Right lobe of liver (tissue), 6 donors: ENCODE measurements at regions not wholly inside any gene's neighbourhood (a gene's known extent, or its start where the extent isn't known, plus 50 kb on each side); places are given as distances from the start of the nearest gene placed in this dataset.

Experiments
- ATAC-seq, 4 donors: fragments of 200-7000 bp; cut with Tn5 transposase; one replicate each; pipeline ENCODE4 v1.9.1; 2020; ENCODE audit warnings: mild to moderate bottlenecking in 4 of 4, moderate library complexity in 4 of 4
- DNase-seq, 3 donors: peaks; one replicate each; pipeline ENCODE4 v3.0.0-alpha.2; 2020
- H3K27ac ChIP-seq, 3 donors: fragments of 200-600 bp; one replicate each; pipeline ENCODE4 v1.8.0; 2022
- H3K27me3 ChIP-seq, 2 donors: fragments of 200-600 bp; one replicate each; pipeline ENCODE4 v1.8.0; 2022
- H3K36me3 ChIP-seq, 4 donors: fragments of 200-600 bp; sonication (generic) in 1 of 4; one replicate each; pipeline versions ENCODE4 v1.5.1 to v1.8.0; 2017 to 2022; ENCODE audit warnings: control low read depth in 1 of 4
- H3K4me1 ChIP-seq, 4 donors: fragments of 200-600 bp; sonication (generic) in 1 of 4; one replicate each; pipeline versions ENCODE4 v1.5.1 to v1.8.0; 2017 to 2022; ENCODE audit warnings: control low read depth in 1 of 4
- H3K4me3 ChIP-seq, 3 donors: fragments of 200-600 bp; one replicate each; pipeline ENCODE4 v1.8.0; 2022
- H3K9me3 ChIP-seq, 4 donors: fragments of 200-600 bp; sonication (generic) in 1 of 4; one replicate each; pipeline versions ENCODE4 v1.5.1 to v1.8.0; 2017 to 2022; ENCODE audit warnings: control low read depth in 1 of 4
- POLR2A ChIP-seq: fragments of 450-650 bp; IDR thresholded peaks from one replicate; pipeline ENCODE4 v1.6.1; 2017; ENCODE audit warnings: antibody characterized with exemption, mild to moderate bottlenecking
- WGBS: methylation state at CpG from one replicate; pipeline ENCODE4 v1.1.6; 2018; ENCODE audit warnings: low coverage, low lambda C conversion rate; ENCODE audit not compliant: insufficient coverage; ENCODE audit errors: missing lambda C conversion rate; 5-methylcytosine and 5-hydroxymethylcytosine counted together
- intact Hi-C, 2 donors: fragments of 100-400 bp; cut with DNase I; formaldehyde crosslinking; loops; one replicate each; pipeline versions ENCODE4 v1.11.2 to v1.14.1; 2022
- TF ChIP-seq, protein P1 (sequence below), 4 donors: fragments of 200-600 bp in 3 of 4; fragments of 450-650 bp in 1 of 4; IDR thresholded peaks; one replicate each; pipeline versions ENCODE4 v1.5.1 to v1.8.0; 2016 to 2022; ENCODE audit warnings: antibody characterized with exemption in 4 of 4, mild to moderate bottlenecking in 2 of 4
- donor health status: DM: no; HTN: yes; CAD: no.
- donor health status: DM: no; HTN: no; CAD: no.
- donor health status: DM: no; HTN: no; CAD: no.
- donor health status: DM: no; HTN: yes; CAD: no.
- donor health status: DM: no; HTN: yes; CAD: no.

- ATAC-seq (no peak), DNase-seq (no peak)
- Histone ChIP-seq H3K27me3 (no peaks in the 10 kb centered on the region), H3K27ac (no peak overlapping the region), H3K4me3 (no peak overlapping the region), H3K36me3 (no peaks in the 10 kb centered on the region), H3K4me1 (no peaks in the 10 kb centered on the region), H3K9me3 (no peaks in the 10 kb centered on the region)
- 73% methylated on average over 4 of the region's 4 CpGs for WGBS
- intact Hi-C loops = no loop called here
- TF ChIP-seq, protein P1, sequence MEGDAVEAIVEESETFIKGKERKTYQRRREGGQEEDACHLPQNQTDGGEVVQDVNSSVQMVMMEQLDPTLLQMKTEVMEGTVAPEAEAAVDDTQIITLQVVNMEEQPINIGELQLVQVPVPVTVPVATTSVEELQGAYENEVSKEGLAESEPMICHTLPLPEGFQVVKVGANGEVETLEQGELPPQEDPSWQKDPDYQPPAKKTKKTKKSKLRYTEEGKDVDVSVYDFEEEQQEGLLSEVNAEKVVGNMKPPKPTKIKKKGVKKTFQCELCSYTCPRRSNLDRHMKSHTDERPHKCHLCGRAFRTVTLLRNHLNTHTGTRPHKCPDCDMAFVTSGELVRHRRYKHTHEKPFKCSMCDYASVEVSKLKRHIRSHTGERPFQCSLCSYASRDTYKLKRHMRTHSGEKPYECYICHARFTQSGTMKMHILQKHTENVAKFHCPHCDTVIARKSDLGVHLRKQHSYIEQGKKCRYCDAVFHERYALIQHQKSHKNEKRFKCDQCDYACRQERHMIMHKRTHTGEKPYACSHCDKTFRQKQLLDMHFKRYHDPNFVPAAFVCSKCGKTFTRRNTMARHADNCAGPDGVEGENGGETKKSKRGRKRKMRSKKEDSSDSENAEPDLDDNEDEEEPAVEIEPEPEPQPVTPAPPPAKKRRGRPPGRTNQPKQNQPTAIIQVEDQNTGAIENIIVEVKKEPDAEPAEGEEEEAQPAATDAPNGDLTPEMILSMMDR (IDR thresholded peaks at IDR 0.05) = no peak
- TF ChIP-seq POLR2A = no peak
Measured at GRCh38 chr7:45349090-45349489, 191.5 kb downstream of the RAMP3 start.

GRCh38 chr7:45350896-45351295 lies 193.3 kb downstream of the RAMP3 start:
- Histone ChIP-seq H3K27ac (no peak overlapping the region), H3K36me3 (no peaks in the 10 kb centered on the region), H3K27me3 (no peaks in the 10 kb centered on the region), H3K9me3 (no peaks in the 10 kb centered on the region), H3K4me3 (no peak overlapping the region), H3K4me1 (no peaks in the 10 kb centered on the region)
- no peak for DNase-seq
- no peak for ATAC-seq
- intact Hi-C loops = no loop called here
- TF ChIP-seq, protein P1 (IDR thresholded peaks at IDR 0.05) = no peak
- no peak for TF ChIP-seq POLR2A
- WGBS = 87% methylated on average over 3 of the region's 3 CpGs

- H3K4me1 ChIP-seq = no peaks in the 10 kb centered on the region
- no peaks in the 10 kb centered on the region for H3K9me3 ChIP-seq
- no peak for DNase-seq
- no peak overlapping the region for H3K27ac ChIP-seq
- no peaks in the 10 kb centered on the region for H3K36me3 ChIP-seq
- TF ChIP-seq, protein P1 (IDR thresholded peaks at IDR 0.05) = no peak
- TF ChIP-seq POLR2A = no peak
- WGBS = 77% methylated on average over 3 of the region's 3 CpGs
- H3K4me3 ChIP-seq = no peak overlapping the region
- intact Hi-C loops = no loop called here
- ATAC-seq = no peak
- H3K27me3 ChIP-seq = no peaks in the 10 kb centered on the region
Measured at GRCh38 chr7:45358287-45358686, 200.7 kb downstream of the RAMP3 start.

DNA sequence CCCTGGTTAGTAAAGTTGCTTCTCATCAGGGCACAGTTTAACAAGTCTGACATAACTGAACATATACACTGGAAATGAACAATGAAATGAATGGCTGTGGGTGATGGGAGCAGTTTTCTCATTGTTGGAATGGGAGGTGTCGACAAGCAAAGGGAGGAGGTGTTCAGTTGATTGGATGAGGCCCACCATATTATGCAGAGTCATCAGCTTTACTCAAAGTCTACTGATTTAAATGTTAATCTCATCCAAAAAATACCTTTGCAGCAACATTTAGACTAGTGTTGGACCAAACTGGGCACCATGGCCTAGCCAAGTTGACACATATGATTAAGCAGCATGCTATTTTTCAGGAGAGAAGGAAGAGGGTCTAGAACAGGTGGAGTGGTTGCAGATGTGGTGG lies 201.7 kb downstream of the RAMP3 start:
- Histone ChIP-seq H3K27me3 (no peaks in the 10 kb centered on the region), H3K36me3 (no peaks in the 10 kb centered on the region), H3K4me1 (no peaks in the 10 kb centered on the region), H3K27ac (no peak overlapping the region), H3K4me3 (no peak overlapping the region), H3K9me3 (no peaks in the 10 kb centered on the region)
- DNase-seq = no peak
- no peak for ATAC-seq
- intact Hi-C loops = no loop called here
- TF ChIP-seq, protein P1 (IDR thresholded peaks at IDR 0.05) = no peak
- TF ChIP-seq POLR2A = no peak
- 43% methylated on average over 1 of the region's 1 CpG for WGBS

- Histone ChIP-seq H3K36me3 (no peaks in the 10 kb centered on the region), H3K27ac (no peak overlapping the region), H3K4me3 (no peak overlapping the region), H3K9me3 (no peaks in the 10 kb centered on the region), H3K27me3 (no peaks in the 10 kb centered on the region), H3K4me1 (no peaks in the 10 kb centered on the region)
- intact Hi-C loops = no loop called here
- no peak for TF ChIP-seq POLR2A
- TF ChIP-seq, protein P1 (IDR thresholded peaks at IDR 0.05) = no peak
- 67% methylated on average over 2 of the region's 4 CpGs for whole genome bisulfite sequencing
- ATAC-seq = no peak
- no peak for DNase-seq
Measured at GRCh38 chr7:45359776-45360175, 202.2 kb downstream of the RAMP3 start.
